ENCODE measurements at regions not wholly inside any gene's neighbourhood (a gene's known extent, or its start where the extent isn't known, plus 50 kb on each side); places are given as distances from the start of the nearest gene placed in this dataset.

- CTCF ChIA-PET = no interaction called here
- Histone ChIP-seq H3K9me3 (replicated peaks; ENCODE audit: control insufficient read depth, insufficient read depth, low read length) (no peaks in the 10 kb centered on the region), H3K79me2 (ENCODE audit: control insufficient read depth, insufficient read depth, low read length) (no peaks in the 10 kb centered on the region), H3K4me2 (ENCODE audit: control insufficient read depth, insufficient read depth) (no peak overlapping the region), H3K27ac (ENCODE audit: control insufficient read depth, insufficient read depth) (no peak overlapping the region), H2AFZ (ENCODE audit: control insufficient read depth, low read depth, low read length) (no peak overlapping the region), H3K4me3 (no peak overlapping the region), H3K9ac (ENCODE audit: control insufficient read depth, insufficient read depth, low read length) (no peak overlapping the region), H3K27me3 (replicated peaks in 1 of 2; ENCODE audit: control insufficient read depth in 2 of 2, insufficient read depth in 2 of 2, low read length in 1 of 2) (no peaks in the 10 kb centered on the region), H3K4me1 (ENCODE audit: control insufficient read depth, insufficient read depth, low read length) (no peaks in the 10 kb centered on the region), H4K20me1 (ENCODE audit: control insufficient read depth, insufficient read depth) (no peaks in the 10 kb centered on the region), H3K36me3 (ENCODE audit: control insufficient read depth in 2 of 2, insufficient read depth in 2 of 2, low read length in 1 of 2) (no peaks in the 10 kb centered on the region)
- in situ Hi-C loops (cut with MboI) (no loop called here), intact Hi-C loops (cut with micrococcal nuclease; ENCODE audit: unreplicated experiment) (no loop called here)
- FAIRE-seq = no peak
- RAD21 ChIA-PET (ENCODE audit: unreplicated experiment) = no interaction called here
- ATAC-seq = no peak
- SMC1A ChIA-PET (ENCODE audit: uncharacterized antibody, unreplicated experiment) = no interaction called here
- no TSS peak for BruUV-seq (replicated peaks)
- WGBS (ENCODE audit: insufficient coverage, insufficient replicate concordance, low lambda C conversion rate, missing lambda C conversion rate) = 0% methylated on average over 2 of the region's 2 CpGs
- no peak for TF ChIP-seq YBX1 (IDR thresholded peaks at IDR 0.05)
- TF ChIP-seq SMC3 (IDR thresholded peaks at IDR 0.05; ENCODE audit: borderline replicate concordance, low read length) = no peak
- no peak for TF ChIP-seq CEBPB (IDR thresholded peaks at IDR 0.05; ENCODE audit: borderline replicate concordance in 1 of 2, low read depth in 2 of 2, low read length in 2 of 2)
- no peak for TF ChIP-seq MXI1 (IDR thresholded peaks at IDR 0.05; ENCODE audit: low read depth, low read length)
- DNase-seq (ENCODE audit: low read depth, low spot score) = no peak
- POLR2A ChIA-PET = interaction anchor here (0.7 kb wide), 1 partner anchor 70 kb away, joined by 3 read pairs; no protein-coding TSS in a partner anchor
These were observed 355.3 kb downstream of the RNF144B start for GRCh38 chr6:18742406-18742805.

- FAIRE-seq (no peak), DNase-seq (ENCODE audit: low read depth, low spot score) (no peak), ATAC-seq (no peak)
- ChIA-PET SMC1A (ENCODE audit: uncharacterized antibody, unreplicated experiment) (interaction anchor here (0.7 to 1.9 kb wide), 3 partner anchors 144 to 834 kb away, joined by 3 to 4 read pairs (median 3); no protein-coding TSS in a partner anchor), POLR2A (interaction anchor here (0.7 kb wide), 1 partner anchor 1216 kb away, joined by 3 read pairs; no protein-coding TSS in a partner anchor), RAD21 (ENCODE audit: unreplicated experiment) (no interaction called here), CTCF (interaction anchor here (0.7 to 1.2 kb wide), 3 partner anchors 25 to 218 kb away, joined by 3 to 4 read pairs (median 3); no protein-coding TSS in a partner anchor)
- no peaks in the 10 kb centered on the region for H3K9me3 ChIP-seq (replicated peaks; ENCODE audit: control insufficient read depth, insufficient read depth, low read length)
- no peaks in the 10 kb centered on the region for H3K79me2 ChIP-seq (ENCODE audit: control insufficient read depth, insufficient read depth, low read length)
- no peak overlapping the region for H3K4me3 ChIP-seq
- no peaks in the 10 kb centered on the region for H3K27me3 ChIP-seq (replicated peaks in 1 of 2; ENCODE audit: control insufficient read depth in 2 of 2, insufficient read depth in 2 of 2, low read length in 1 of 2)
- in situ Hi-C loops (cut with MboI) = no loop called here
- H3K36me3 ChIP-seq (ENCODE audit: control insufficient read depth in 2 of 2, insufficient read depth in 2 of 2, low read length in 1 of 2) = no peaks in the 10 kb centered on the region
- H3K27ac ChIP-seq (ENCODE audit: control insufficient read depth, insufficient read depth) = no peak overlapping the region
- H3K9ac ChIP-seq (ENCODE audit: control insufficient read depth, insufficient read depth, low read length) = no peak overlapping the region
- H4K20me1 ChIP-seq (ENCODE audit: control insufficient read depth, insufficient read depth) = no peaks in the 10 kb centered on the region
- no peaks in the 10 kb centered on the region for H3K4me1 ChIP-seq (ENCODE audit: control insufficient read depth, insufficient read depth, low read length)
- WGBS (ENCODE audit: insufficient coverage, insufficient replicate concordance, low lambda C conversion rate, missing lambda C conversion rate) = 57% methylated on average over 4 of the region's 4 CpGs
- no peak overlapping the region for H2AFZ ChIP-seq (ENCODE audit: control insufficient read depth, low read depth, low read length)
- BruUV-seq (replicated peaks) = no TSS peak
- no peak overlapping the region for H3K4me2 ChIP-seq (ENCODE audit: control insufficient read depth, insufficient read depth)
- intact Hi-C loops (cut with micrococcal nuclease; ENCODE audit: unreplicated experiment) = loop anchor here (5.0 kb wide), 1 partner anchor 1311 kb away; no protein-coding TSS in a partner anchor
- TF ChIP-seq PML (IDR thresholded peaks at IDR 0.05; ENCODE audit: low read length) (no peak), MEF2B (IDR thresholded peaks at IDR 0.05; ENCODE audit: partially characterized antibody, poor library complexity, severe bottlenecking) (no peak), SUPT20H (IDR thresholded peaks at IDR 0.05; ENCODE audit: borderline replicate concordance, control insufficient read depth, low read depth, low read length) (no peak), NFYB (IDR thresholded peaks at IDR 0.05; ENCODE audit: insufficient read depth, low read depth, low read length) (no peak), STAT1 (conservative IDR thresholded peaks at IDR 0.05) (no peak), TCF3 (IDR thresholded peaks at IDR 0.05; ENCODE audit: borderline replicate concordance, insufficient read depth, low read depth, low read length) (no peak), CUX1 (IDR thresholded peaks at IDR 0.05; ENCODE audit: insufficient replicate concordance, low read depth, low read length) (no peak)
These were observed 359.6 kb downstream of the RNF144B start for GRCh38 chr6:18746727-18747126.

Measured in GM12878 (cell line).